Motor neuron (in vitro differentiated cells): ENCODE measurements at regions not wholly inside any gene's neighbourhood (a gene's known extent, or its start where the extent isn't known, plus 50 kb on each side); places are given as distances from the start of the nearest gene placed in this dataset.

ENCODE experiments used
- ATAC-seq, 8 experiments: fragments of 200-7000 bp; cut with Tn5 transposase; replicated peaks in 6 of 8; 2 replicates each; pipeline ENCODE4 v1.8.0; 2021; ENCODE audit warnings: mild to moderate bottlenecking in 8 of 8, moderate library complexity in 8 of 8
- H3K27ac ChIP-seq, 2 donors: fragments of 250-450 bp; sonication (Bioruptor Pico); 2 replicates each; pipeline ENCODE4 v1.9.0; 2021; ENCODE audit warnings: antibody characterized with exemption in 2 of 2, mild to moderate bottlenecking in 2 of 2, moderate library complexity in 1 of 2
- H3K4me1 ChIP-seq, 2 donors: fragments of 250-450 bp; sonication (Bioruptor Pico); replicated peaks in 1 of 2; 2 replicates each; pipeline ENCODE4 v1.6.1; 2021; ENCODE audit warnings: antibody characterized with exemption in 2 of 2, mild to moderate bottlenecking in 2 of 2, moderate library complexity in 1 of 2
- H3K4me3 ChIP-seq, 5 donors: fragments of 250-450 bp; sonication (Bioruptor Pico); 2 replicates each; pipeline ENCODE4 v1.9.0; 2021; ENCODE audit warnings: antibody characterized with exemption in 5 of 5, mild to moderate bottlenecking in 5 of 5, moderate library complexity in 4 of 5
- WGBS, 10 experiments: fragments of 450-650 bp; shearing (Covaris generic); methylation state at CpG; one replicate each; pipeline ENCODE4 v1.0.0; 2022; 5-methylcytosine and 5-hydroxymethylcytosine counted together
- in situ Hi-C, 9 experiments: fragments of 400-800 bp; cut with MboI; loops; one replicate each; pipeline ENCODE4 v1.15.0; 2021; ENCODE audit warnings: low sequenced_read_pairs in 9 of 9, low pct_unique_long_range_greater_than_20kb in 2 of 9; ENCODE audit not compliant: unreplicated experiment in 9 of 9

DNA sequence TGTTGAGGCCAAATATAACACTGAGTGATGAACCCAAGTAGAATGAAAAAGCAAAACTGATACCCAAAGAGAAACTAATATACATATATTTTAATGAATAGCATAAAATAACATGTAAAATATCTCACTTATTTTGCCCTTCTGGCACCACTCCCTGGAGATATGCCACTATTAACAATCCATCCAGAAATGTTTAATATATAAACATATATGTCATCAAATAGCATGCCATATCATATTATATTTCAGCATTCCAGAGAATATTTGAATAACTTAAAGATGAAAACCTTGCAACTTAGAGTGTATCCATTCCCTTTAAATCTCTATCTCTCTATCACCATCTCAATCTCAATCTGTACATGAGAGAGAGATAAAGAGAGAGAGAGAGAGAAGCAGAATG lies 1073.3 kb upstream of the RAG2 start:
- Histone ChIP-seq H3K4me3 (no peak overlapping the region), H3K4me1 (no peaks in the 10 kb centered on the region), H3K27ac (no peak overlapping the region)
- in situ Hi-C loops, result no loop called here
- ATAC-seq, result no peak

DNA sequence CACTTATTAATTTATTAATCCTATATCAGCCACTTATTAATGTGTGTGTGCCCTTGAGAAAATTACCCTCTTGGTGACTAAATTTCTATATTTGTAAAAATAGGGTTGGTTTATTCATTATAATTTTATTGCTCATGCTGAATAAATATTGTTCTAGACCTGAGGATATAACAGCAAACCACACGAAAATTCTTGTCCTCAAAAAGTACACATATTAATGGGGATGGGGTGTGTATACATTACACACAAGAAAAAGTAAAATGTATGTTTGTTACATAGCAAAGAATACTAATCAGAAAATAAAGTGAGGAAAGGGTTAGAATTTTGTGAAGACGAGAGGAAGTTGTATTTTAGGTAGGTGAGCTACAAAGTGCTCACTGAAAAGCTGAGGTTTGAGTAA lies 1068.9 kb upstream of the RAG2 start:
- ATAC-seq, result no peak
- Histone ChIP-seq H3K4me3 (no peak overlapping the region), H3K27ac (no peak overlapping the region), H3K4me1 (no peaks in the 10 kb centered on the region)
- in situ Hi-C loops, result no loop called here
- 0 to 100% (median 27%) methylated on average over 1 to 2 of the region's 2 CpGs; no CpG with 5 or more reads in 1 of the 10 experiments for WGBS, 10 experiments

DNA sequence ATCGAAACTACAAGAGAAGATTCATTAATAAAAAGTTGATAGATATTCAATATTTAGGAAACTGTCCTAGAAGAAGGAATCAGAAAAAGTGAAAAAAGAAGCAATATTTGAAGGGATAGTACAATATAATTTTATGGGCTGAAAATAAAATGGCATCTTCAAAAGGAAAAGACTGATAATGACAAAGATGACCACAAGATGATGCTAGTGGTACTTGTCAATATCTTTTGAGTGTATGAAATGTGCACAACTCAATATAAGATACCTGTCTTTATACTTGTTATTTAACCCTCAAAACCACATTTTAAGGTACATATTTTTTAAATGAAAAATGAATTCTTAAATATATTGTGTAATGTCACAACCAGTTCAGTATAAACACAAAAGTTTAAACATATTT lies 1059.6 kb upstream of the RAG2 start:
- Histone ChIP-seq H3K27ac (no peak overlapping the region), H3K4me3 (no peak overlapping the region), H3K4me1 (no peaks in the 10 kb centered on the region)
- in situ Hi-C loops, result no loop called here
- no peak for ATAC-seq
- WGBS, 10 experiments, result 0 to 100% (median 67%) methylated on average over 1 of the region's 1 CpG; no CpG with 5 or more reads in 1 of the 10 experiments

DNA sequence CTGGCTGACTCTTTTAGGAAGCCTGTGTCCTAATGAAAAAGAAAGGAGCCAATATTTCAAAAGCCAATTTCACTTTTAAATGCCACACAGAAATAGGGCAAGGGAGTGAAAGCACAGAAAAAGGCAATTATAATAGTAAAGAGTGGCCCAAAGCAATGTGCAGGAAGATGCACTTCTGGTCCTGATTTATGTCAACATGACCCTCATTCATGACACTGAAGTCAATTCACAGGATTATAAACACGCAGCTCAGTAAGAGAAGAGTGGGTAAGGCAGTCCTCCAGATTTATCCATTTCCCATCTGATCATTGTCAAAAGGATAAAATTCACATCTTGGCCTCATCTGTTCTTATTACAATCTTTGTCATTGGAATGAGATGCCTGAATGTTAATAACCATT lies 1049.7 kb upstream of the RAG2 start:
- in situ Hi-C loops, result no loop called here

DNA sequence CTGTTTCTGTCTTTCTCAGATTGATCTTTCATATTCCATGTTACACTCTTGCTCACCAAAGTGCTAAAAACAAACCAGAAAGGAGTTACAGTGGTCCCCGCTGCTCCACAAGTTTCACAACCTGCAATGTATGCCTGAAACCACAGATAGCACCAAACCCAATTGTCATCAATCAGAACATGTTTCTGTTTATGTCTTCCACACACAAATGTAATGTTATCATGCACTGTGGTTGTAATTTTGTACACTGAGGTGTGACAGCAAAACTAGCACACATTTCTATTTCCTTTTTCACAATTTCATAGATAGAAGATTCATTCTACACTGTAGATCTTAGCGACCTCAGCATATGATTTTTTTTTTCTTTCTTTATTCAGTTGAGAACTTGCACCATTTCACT lies 1045.9 kb upstream of the RAG2 start:
- 0 to 90% (median 80%) methylated on average over 1 to 2 of the region's 2 CpGs; no CpG with 5 or more reads in 1 of the 10 experiments for WGBS, 10 experiments
- in situ Hi-C loops, result no loop called here
- Histone ChIP-seq H3K27ac (no peak overlapping the region), H3K4me3 (no peak overlapping the region), H3K4me1 (peaks cover 0 to 21% of the 10 kb centered on the region in 2 donors)
- no peak for ATAC-seq

More for the DNA sequence above, 1049.7 kb upstream of the RAG2 start:
- ATAC-seq, result peak in 4 of 8 experiments; percentile 65 to 94 (median 90)
- Histone ChIP-seq H3K27ac (no peak overlapping the region), H3K4me1 (peaks cover 0 to 24% of the 10 kb centered on the region in 2 donors), H3K4me3 (no peak overlapping the region)
- WGBS, 10 experiments, result 0 to 33% (median 0%) methylated on average over 1 of the region's 1 CpG; no CpG with 5 or more reads in 3 of the 10 experiments

DNA sequence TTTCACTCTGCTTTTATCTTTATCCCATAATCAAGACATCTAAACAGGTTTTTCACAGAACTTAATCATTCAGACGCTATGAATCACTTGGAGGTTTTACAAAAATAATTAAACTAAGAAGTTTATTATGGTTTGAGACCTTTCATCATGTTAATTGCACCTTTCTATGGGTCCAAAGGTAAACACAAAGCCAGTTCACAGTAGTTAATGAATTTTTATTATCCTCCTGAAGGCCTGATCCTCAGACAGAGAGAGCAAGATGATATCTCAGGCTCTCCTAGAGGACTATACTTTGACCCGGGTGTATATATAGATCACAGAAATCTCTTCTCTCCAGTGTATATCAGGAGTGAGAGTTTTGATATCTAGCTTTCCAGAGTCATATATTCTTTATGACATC lies 1044.3 kb upstream of the RAG2 start:
- in situ Hi-C loops, result no loop called here
- no peak overlapping the region for H3K4me3 ChIP-seq
- H3K4me1 ChIP-seq, result peaks cover 0 to 6% of the 10 kb centered on the region in 2 donors
- ATAC-seq, result no peak
- H3K27ac ChIP-seq, result no peak overlapping the region
- WGBS, 10 experiments, result 0 to 100% (median 69%) methylated on average over 1 to 2 of the region's 2 CpGs; no CpG with 5 or more reads in 1 of the 10 experiments

DNA sequence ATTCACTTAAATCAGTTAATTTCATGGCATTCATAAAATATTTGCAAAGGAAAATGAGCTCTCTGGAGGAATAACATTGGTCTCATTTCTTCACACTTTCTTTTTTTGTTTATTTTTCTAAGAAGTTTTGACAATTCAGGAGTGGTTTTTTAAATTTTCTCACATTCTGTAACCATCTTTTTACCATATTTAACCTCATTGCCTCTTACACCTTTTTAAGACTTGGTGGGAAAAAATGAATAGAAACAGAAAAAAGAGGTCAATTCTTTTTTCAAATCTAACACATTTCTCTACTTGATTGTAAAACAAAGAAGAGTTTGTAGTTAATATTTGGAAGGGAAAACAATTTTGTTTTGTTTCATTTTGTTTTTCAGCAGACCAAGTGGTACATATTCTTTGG lies 1034.7 kb upstream of the RAG2 start:
- Histone ChIP-seq H3K4me3 (no peak overlapping the region), H3K27ac (no peak overlapping the region), H3K4me1 (no peaks in the 10 kb centered on the region)
- in situ Hi-C loops, result no loop called here
- no peak for ATAC-seq

DNA sequence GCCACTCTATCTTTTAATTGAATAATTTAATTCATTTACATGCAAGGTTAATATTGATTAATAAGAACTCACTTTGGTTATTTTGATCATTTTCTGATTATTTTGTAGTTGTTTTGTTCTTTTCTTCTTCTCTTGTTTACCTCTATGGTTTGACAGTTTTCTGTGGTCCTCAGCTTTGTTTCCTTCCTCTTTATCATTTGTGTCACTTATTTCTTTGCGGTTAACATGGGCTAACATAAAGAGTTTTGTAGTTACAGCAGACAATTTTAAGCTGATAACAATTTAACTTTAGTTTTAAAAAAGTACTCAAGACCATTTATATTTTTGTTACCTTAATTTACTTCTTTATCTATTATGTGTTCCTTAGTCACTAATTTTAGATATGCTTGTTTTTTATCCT lies 1032.8 kb upstream of the RAG2 start:
- no peaks in the 10 kb centered on the region for H3K4me1 ChIP-seq
- in situ Hi-C loops, result no loop called here
- no peak for ATAC-seq
- H3K27ac ChIP-seq, result no peak overlapping the region
- H3K4me3 ChIP-seq, result no peak overlapping the region
- 5 to 100% (median 80%) methylated on average over 1 of the region's 1 CpG; no CpG with 5 or more reads in 1 of the 10 experiments for WGBS, 10 experiments

DNA sequence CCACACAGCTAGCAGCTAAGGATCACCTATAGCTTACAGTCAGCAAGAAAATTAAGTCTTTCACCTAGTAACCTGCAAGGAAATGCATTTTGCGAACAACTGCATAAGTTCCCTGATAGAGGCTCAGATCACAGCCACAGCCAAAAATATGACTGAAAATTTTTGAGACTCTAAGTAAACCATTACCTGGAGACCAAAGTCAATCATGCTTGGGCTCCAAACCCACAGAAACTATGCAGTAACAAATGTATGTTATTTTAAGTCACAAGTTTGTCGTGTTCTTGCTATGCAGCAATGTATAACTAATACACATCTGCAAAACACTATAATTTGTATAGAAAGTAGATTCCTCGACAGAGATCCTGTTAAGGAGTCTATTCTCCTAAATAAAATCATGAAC lies 1025.7 kb upstream of the RAG2 start:
- ATAC-seq, result no peak
- Histone ChIP-seq H3K27ac (no peak overlapping the region), H3K4me1 (peaks cover 0 to 9% of the 10 kb centered on the region in 2 donors), H3K4me3 (no peak overlapping the region)
- in situ Hi-C loops, result no loop called here
- WGBS, 10 experiments, result 0 to 100% (median 71%) methylated on average over 1 to 3 of the region's 3 CpGs; no CpG with 5 or more reads in 1 of the 10 experiments

DNA sequence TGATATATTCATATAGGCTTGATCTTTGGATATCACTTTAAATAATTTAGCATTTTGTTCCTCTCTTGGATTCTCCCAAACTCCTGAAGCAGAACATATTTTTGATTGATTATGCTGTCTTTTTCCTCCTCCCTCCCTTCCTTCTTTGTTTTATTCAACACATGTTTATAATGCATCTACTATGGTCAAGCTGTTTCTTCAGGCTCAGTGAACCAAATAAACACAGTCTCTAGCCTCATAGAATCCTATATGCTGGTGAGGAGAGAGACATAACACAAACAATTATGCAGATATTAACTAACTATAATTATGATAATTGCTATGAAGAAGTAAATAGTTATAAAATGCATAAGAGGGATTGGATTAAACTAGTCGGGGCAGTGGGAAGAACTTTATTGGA lies 1023.6 kb upstream of the RAG2 start:
- H3K27ac ChIP-seq, result no peak overlapping the region
- WGBS, 10 experiments, result 0 to 64% (median 17%) methylated on average over 1 of the region's 1 CpG; no CpG with 5 or more reads in 3 of the 10 experiments
- in situ Hi-C loops, result no loop called here
- peak in 2 of 8 experiments; percentile 56 to 67 for ATAC-seq
- peaks cover 0 to 9% of the 10 kb centered on the region in 2 donors for H3K4me1 ChIP-seq
- no peak overlapping the region for H3K4me3 ChIP-seq

DNA sequence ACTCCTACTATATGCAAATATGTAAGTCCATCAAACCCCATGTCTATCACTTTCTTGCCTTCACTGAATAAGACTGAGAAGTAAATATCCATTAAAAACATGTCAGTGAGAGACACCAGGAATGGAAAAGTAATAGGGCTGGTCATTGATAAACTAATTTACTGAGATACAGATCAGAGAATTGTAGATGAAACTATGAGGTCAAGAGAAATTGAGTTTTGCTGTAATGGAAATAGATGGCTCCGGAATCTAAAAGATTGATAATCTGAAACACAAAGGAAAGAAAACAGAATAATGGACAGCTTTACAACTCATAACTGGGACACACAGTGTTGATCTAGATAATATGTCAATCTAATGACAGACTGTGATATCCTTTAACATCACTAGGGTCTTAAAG lies 1018.3 kb upstream of the RAG2 start:
- Histone ChIP-seq H3K27ac (no peak overlapping the region), H3K4me3 (no peak overlapping the region), H3K4me1 (no peaks in the 10 kb centered on the region)
- in situ Hi-C loops, result no loop called here
- 29 to 91% (median 75%) methylated on average over 1 of the region's 1 CpG; no CpG with 5 or more reads in 2 of the 10 experiments for WGBS, 10 experiments
- ATAC-seq, result no peak

DNA sequence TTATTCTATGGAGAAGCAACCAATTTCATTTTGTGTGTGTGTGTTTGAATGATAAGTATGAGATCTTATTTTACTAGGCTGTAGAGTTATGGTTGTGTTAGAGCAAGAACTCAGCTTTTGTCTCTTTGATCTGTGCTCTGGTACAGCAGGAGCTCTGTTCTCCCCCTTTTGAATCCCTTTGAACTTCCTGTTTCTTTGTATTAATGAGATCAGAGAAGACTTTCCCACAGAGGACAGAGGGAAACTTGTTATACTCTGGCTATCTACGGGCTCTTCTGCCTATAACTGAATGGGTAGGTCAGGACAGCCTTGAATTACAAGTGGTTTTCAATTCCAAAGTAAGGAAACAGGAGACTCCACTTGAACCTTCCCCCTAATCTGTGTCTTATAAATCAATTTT lies 1015.0 kb upstream of the RAG2 start:
- in situ Hi-C loops, result no loop called here
- Histone ChIP-seq H3K4me3 (no peak overlapping the region), H3K4me1 (no peaks in the 10 kb centered on the region), H3K27ac (no peak overlapping the region)
- 0 to 21% (median 17%) methylated on average over 1 of the region's 1 CpG; no CpG with 5 or more reads in 3 of the 10 experiments for WGBS, 10 experiments
- no peak for ATAC-seq

DNA sequence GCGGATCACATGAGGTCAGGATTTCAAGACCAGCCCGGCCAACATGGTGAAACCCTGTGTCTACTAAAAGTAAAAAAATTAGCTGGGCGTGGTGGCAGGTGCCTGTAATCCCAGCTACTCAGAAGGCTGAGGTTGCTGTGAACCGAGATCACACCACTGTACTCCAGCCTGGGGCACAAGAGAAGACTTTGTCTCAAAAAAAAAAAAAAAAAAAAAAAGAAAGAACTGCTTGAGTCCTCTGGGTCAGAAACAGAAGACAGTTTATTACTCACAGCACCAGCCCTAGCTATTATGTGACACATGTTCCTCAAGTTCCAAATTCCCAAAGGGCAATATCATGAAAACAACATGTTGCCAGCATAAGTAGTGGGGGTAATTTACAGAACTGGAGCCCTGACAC lies 1014.1 kb upstream of the RAG2 start:
- ATAC-seq, result no peak
- H3K4me1 ChIP-seq, result no peaks in the 10 kb centered on the region
- no peak overlapping the region for H3K4me3 ChIP-seq
- in situ Hi-C loops, result no loop called here
- WGBS, 10 experiments, result 0 to 100% (median 37%) methylated on average over 1 to 3 of the region's 4 CpGs; no CpG with 5 or more reads in 2 of the 10 experiments
- no peak overlapping the region for H3K27ac ChIP-seq

DNA sequence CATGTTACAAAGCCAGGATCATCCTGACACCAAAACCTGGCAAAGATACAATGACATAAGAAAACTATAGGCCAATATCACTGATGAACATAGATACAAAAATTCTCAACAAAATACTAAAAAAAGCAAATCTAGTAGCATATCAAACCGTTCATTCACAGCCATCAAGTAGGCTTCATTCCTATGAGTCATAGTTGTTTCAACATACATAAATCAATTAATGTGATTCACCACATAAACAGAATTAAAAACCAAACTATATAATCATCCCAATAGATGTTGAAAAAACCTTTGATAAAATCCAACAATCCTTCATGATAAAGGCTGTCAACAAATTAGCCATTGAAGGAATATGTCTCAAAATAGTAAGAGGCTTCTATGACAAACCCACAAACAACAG lies 1007.2 kb upstream of the RAG2 start:
- 0 to 100% (median 62%) methylated on average over 1 of the region's 1 CpG; no CpG with 5 or more reads in 2 of the 10 experiments for WGBS, 10 experiments
- in situ Hi-C loops, result no loop called here
- ATAC-seq, result no peak
- Histone ChIP-seq H3K27ac (no peak overlapping the region), H3K4me3 (no peak overlapping the region), H3K4me1 (no peaks in the 10 kb centered on the region)
